ENCODE measurements at regions not wholly inside any gene's neighbourhood (a gene's known extent, or its start where the extent isn't known, plus 50 kb on each side); places are given as distances from the start of the nearest gene placed in this dataset.

DNA sequence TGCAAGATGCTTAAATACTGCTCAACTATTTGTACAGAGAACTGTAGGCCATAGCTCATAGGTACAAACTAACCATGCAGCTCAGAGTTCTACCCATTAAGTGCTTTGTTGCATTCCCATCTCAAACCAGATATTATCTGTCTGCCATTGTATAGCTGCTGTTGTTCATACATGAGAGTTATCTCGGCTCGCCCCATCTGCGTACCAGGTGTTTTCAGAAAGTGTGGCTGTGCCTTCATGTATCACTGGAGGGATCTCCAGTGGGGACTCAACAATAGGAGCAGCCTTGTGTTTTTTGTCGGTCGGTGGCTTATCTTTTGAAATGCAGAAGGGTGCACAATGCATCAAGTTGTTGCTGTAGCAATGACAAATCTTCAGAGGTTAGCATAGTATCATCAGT lies 678.3 kb downstream of the RERGL start:
- no peaks in the 10 kb centered on the region for H3K4me1 Mint-ChIP-seq
- Histone ChIP-seq H3K9me3 (ENCODE audit: control insufficient read depth in 1 of 2, low read length in 2 of 2) (peaks cover 0 to 4% of the 10 kb centered on the region in 2 donors), H3K27me3 (ENCODE audit: insufficient read depth, low read length) (no peaks in the 10 kb centered on the region), H3K27ac (ENCODE audit: low read depth, low read length) (no peak overlapping the region), H3K4me3 (ENCODE audit: low read length in 2 of 2) (no peak overlapping the region), H3K36me3 (ENCODE audit: insufficient read depth, low read length) (no peaks in the 10 kb centered on the region), H3K4me1 (ENCODE audit: insufficient read depth, low read length) (no peaks in the 10 kb centered on the region)
- DNase-seq: no peak
- H3K36me3 Mint-ChIP-seq: no peaks in the 10 kb centered on the region
- CTCF ChIA-PET (ENCODE audit: partially characterized antibody): no interaction called here
- no peak overlapping the region for H3K27ac Mint-ChIP-seq
- peaks cover 0 to 29% (median 10%) of the 10 kb centered on the region in 8 donors for H3K9me3 Mint-ChIP-seq
- POLR2A ChIA-PET (ENCODE audit: partially characterized antibody): no interaction called here
- intact Hi-C loops (cut with micrococcal nuclease): no loop called here
- no peak overlapping the region for H3K4me3 Mint-ChIP-seq
- H3K27me3 Mint-ChIP-seq: no peaks in the 10 kb centered on the region

- no peaks in the 10 kb centered on the region for H3K36me3 Mint-ChIP-seq
- Histone ChIP-seq H3K36me3 (ENCODE audit: insufficient read depth, low read length) (no peaks in the 10 kb centered on the region), H3K4me3 (ENCODE audit: low read length in 2 of 2) (no peak overlapping the region), H3K27me3 (ENCODE audit: insufficient read depth, low read length) (no peaks in the 10 kb centered on the region), H3K4me1 (ENCODE audit: insufficient read depth, low read length) (no peaks in the 10 kb centered on the region), H3K27ac (ENCODE audit: low read depth, low read length) (no peak overlapping the region), H3K9me3 (ENCODE audit: control insufficient read depth in 1 of 2, low read length in 2 of 2) (no peaks in the 10 kb centered on the region)
- no peak for DNase-seq
- H3K4me1 Mint-ChIP-seq: no peaks in the 10 kb centered on the region
- CTCF ChIA-PET (ENCODE audit: partially characterized antibody): no interaction called here
- POLR2A ChIA-PET (ENCODE audit: partially characterized antibody): no interaction called here
- intact Hi-C loops (cut with micrococcal nuclease): no loop called here
- no peaks in the 10 kb centered on the region for H3K27me3 Mint-ChIP-seq
- H3K27ac Mint-ChIP-seq: no peak overlapping the region
- H3K4me3 Mint-ChIP-seq: no peak overlapping the region
- peaks cover 0 to 15% (median 6%) of the 10 kb centered on the region in 8 donors for H3K9me3 Mint-ChIP-seq
Observed at GRCh38 chr12:17388679-17389078, 701.3 kb downstream of the RERGL start.

DNA sequence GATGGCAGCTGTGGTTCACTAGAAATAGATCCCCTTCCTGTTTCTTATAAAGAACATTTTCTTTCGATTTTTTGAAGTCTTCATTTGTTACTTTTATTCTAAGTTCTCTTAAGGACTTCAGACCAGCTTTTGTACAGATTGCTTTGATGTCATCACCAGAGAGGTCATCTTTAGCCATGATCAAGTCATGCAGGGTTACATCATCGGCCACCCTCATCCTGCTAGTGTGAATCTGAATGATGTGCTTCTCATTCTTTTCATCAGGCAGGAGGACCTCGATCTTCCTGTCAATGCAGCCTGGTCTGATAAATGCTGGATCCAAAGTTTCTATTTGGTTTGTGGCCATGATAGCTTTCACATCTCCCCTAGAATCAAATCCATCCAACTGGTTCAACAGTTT lies 706.7 kb downstream of the RERGL start:
- Mint-ChIP-seq H3K27ac (no peak overlapping the region), H3K27me3 (no peaks in the 10 kb centered on the region), H3K9me3 (peaks cover 2 to 17% (median 5%) of the 10 kb centered on the region in 8 donors), H3K4me1 (no peaks in the 10 kb centered on the region), H3K4me3 (no peak overlapping the region), H3K36me3 (no peaks in the 10 kb centered on the region)
- Histone ChIP-seq H3K4me1 (ENCODE audit: insufficient read depth, low read length) (no peaks in the 10 kb centered on the region), H3K27me3 (ENCODE audit: insufficient read depth, low read length) (no peaks in the 10 kb centered on the region), H3K27ac (ENCODE audit: low read depth, low read length) (no peak overlapping the region), H3K9me3 (ENCODE audit: control insufficient read depth in 1 of 2, low read length in 2 of 2) (no peaks in the 10 kb centered on the region), H3K4me3 (ENCODE audit: low read length in 2 of 2) (no peak overlapping the region), H3K36me3 (ENCODE audit: insufficient read depth, low read length) (no peaks in the 10 kb centered on the region)
- CTCF ChIA-PET (ENCODE audit: partially characterized antibody): no interaction called here
- DNase-seq: no peak
- POLR2A ChIA-PET (ENCODE audit: partially characterized antibody): no interaction called here
- intact Hi-C loops (cut with micrococcal nuclease): no loop called here

DNA sequence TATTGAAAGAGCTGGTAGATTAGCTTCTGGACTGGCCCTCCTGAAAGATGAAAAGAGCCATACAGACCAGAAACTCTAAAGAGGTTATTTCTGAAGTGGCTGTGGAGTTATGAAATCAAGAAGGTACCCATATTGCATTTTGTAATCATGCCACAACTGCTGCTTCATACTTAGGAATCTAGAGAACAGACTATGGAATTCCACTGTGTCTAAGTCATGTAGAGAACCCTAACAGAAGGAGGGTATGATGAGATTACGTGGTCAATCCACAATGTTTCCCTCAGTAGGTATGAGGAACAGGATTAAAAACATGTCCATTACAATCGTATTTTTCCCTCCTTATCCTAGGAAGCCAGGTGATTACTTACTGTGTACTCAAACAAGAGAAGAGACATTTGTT lies 708.8 kb downstream of the RERGL start:
- no peak overlapping the region for H3K27ac Mint-ChIP-seq
- POLR2A ChIA-PET (ENCODE audit: partially characterized antibody): no interaction called here
- no peak overlapping the region for H3K4me3 ChIP-seq (ENCODE audit: low read length in 2 of 2)
- H3K9me3 ChIP-seq (ENCODE audit: control insufficient read depth in 1 of 2, low read length in 2 of 2): no peaks in the 10 kb centered on the region
- no peaks in the 10 kb centered on the region for H3K27me3 ChIP-seq (ENCODE audit: insufficient read depth, low read length)
- no peaks in the 10 kb centered on the region for H3K4me1 ChIP-seq (ENCODE audit: insufficient read depth, low read length)
- H3K36me3 ChIP-seq (ENCODE audit: insufficient read depth, low read length): no peaks in the 10 kb centered on the region
- intact Hi-C loops (cut with micrococcal nuclease): no loop called here
- no peaks in the 10 kb centered on the region for H3K36me3 Mint-ChIP-seq
- H3K4me3 Mint-ChIP-seq: no peak overlapping the region
- H3K9me3 Mint-ChIP-seq: peaks cover 2 to 20% (median 6%) of the 10 kb centered on the region in 8 donors
- DNase-seq: no peak
- H3K27ac ChIP-seq (ENCODE audit: low read depth, low read length): no peak overlapping the region
- CTCF ChIA-PET (ENCODE audit: partially characterized antibody): no interaction called here
- H3K27me3 Mint-ChIP-seq: no peaks in the 10 kb centered on the region
- no peaks in the 10 kb centered on the region for H3K4me1 Mint-ChIP-seq

GRCh38 chr12:17372508-17372907 lies 717.5 kb downstream of the RERGL start:
- CTCF ChIA-PET (ENCODE audit: partially characterized antibody): no interaction called here
- H3K27me3 Mint-ChIP-seq: no peaks in the 10 kb centered on the region
- POLR2A ChIA-PET (ENCODE audit: partially characterized antibody): no interaction called here
- intact Hi-C loops (cut with micrococcal nuclease): no loop called here
- H3K36me3 Mint-ChIP-seq: no peaks in the 10 kb centered on the region
- Histone ChIP-seq H3K27ac (ENCODE audit: low read depth, low read length) (no peak overlapping the region), H3K4me3 (ENCODE audit: low read length in 2 of 2) (no peak overlapping the region), H3K9me3 (ENCODE audit: control insufficient read depth in 1 of 2, low read length in 2 of 2) (no peaks in the 10 kb centered on the region), H3K4me1 (ENCODE audit: insufficient read depth, low read length) (no peaks in the 10 kb centered on the region), H3K36me3 (ENCODE audit: insufficient read depth, low read length) (no peaks in the 10 kb centered on the region), H3K27me3 (ENCODE audit: insufficient read depth, low read length) (no peaks in the 10 kb centered on the region)
- H3K9me3 Mint-ChIP-seq: peaks cover 0 to 14% (median 9%) of the 10 kb centered on the region in 8 donors
- DNase-seq: no peak
- no peak overlapping the region for H3K4me3 Mint-ChIP-seq
- H3K27ac Mint-ChIP-seq: no peak overlapping the region
- no peaks in the 10 kb centered on the region for H3K4me1 Mint-ChIP-seq

- Mint-ChIP-seq H3K27me3 (no peaks in the 10 kb centered on the region), H3K36me3 (no peaks in the 10 kb centered on the region), H3K9me3 (peaks cover 2 to 19% (median 9%) of the 10 kb centered on the region in 8 donors), H3K4me3 (no peak overlapping the region), H3K27ac (no peak overlapping the region), H3K4me1 (no peaks in the 10 kb centered on the region)
- Histone ChIP-seq H3K27ac (ENCODE audit: low read depth, low read length) (no peak overlapping the region), H3K36me3 (ENCODE audit: insufficient read depth, low read length) (no peaks in the 10 kb centered on the region), H3K27me3 (ENCODE audit: insufficient read depth, low read length) (no peaks in the 10 kb centered on the region), H3K4me3 (ENCODE audit: low read length in 2 of 2) (no peak overlapping the region), H3K4me1 (ENCODE audit: insufficient read depth, low read length) (no peaks in the 10 kb centered on the region), H3K9me3 (ENCODE audit: control insufficient read depth in 1 of 2, low read length in 2 of 2) (no peaks in the 10 kb centered on the region)
- ChIA-PET POLR2A (ENCODE audit: partially characterized antibody) (no interaction called here), CTCF (ENCODE audit: partially characterized antibody) (no interaction called here)
- DNase-seq: no peak
- intact Hi-C loops (cut with micrococcal nuclease): no loop called here
Observed at GRCh38 chr12:17371491-17372215, 718.3 kb downstream of the RERGL start.

- Histone ChIP-seq H3K4me3 (ENCODE audit: low read length in 2 of 2) (no peak overlapping the region), H3K27me3 (ENCODE audit: insufficient read depth, low read length) (no peaks in the 10 kb centered on the region), H3K27ac (ENCODE audit: low read depth, low read length) (no peak overlapping the region), H3K9me3 (ENCODE audit: control insufficient read depth in 1 of 2, low read length in 2 of 2) (no peaks in the 10 kb centered on the region), H3K36me3 (ENCODE audit: insufficient read depth, low read length) (no peaks in the 10 kb centered on the region), H3K4me1 (ENCODE audit: insufficient read depth, low read length) (no peaks in the 10 kb centered on the region)
- no peak for DNase-seq
- ChIA-PET POLR2A (ENCODE audit: partially characterized antibody) (no interaction called here), CTCF (ENCODE audit: partially characterized antibody) (no interaction called here)
- Mint-ChIP-seq H3K27ac (no peak overlapping the region), H3K36me3 (no peaks in the 10 kb centered on the region), H3K4me1 (no peaks in the 10 kb centered on the region), H3K4me3 (no peak overlapping the region), H3K27me3 (no peaks in the 10 kb centered on the region), H3K9me3 (peaks cover 2 to 21% (median 10%) of the 10 kb centered on the region in 8 donors)
- intact Hi-C loops (cut with micrococcal nuclease): no loop called here
Observed at GRCh38 chr12:17370621-17371020, 719.4 kb downstream of the RERGL start.

DNA sequence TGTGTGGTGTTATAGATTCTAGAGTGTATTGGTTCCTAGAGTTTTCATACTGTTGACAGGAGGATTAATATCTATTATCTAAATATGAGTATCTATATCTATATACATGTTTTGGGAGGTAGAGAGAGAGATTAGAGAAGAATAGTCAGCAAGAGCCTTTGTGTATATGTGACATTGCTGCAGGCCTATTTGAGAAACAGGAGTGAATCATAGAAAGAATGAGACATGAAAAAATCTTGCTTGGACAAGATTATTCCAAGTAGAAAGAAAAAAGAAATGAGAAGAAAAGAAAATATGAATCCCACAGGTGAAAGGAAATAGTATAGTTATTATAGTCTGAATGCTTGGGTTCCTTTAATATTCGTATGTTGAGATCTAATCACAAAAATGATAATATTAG lies 720.4 kb downstream of the RERGL start:
- H3K9me3 Mint-ChIP-seq: peaks cover 2 to 21% (median 9%) of the 10 kb centered on the region in 8 donors
- H3K4me3 ChIP-seq (ENCODE audit: low read length in 2 of 2): no peak overlapping the region
- no peak overlapping the region for H3K27ac ChIP-seq (ENCODE audit: low read depth, low read length)
- H3K4me1 ChIP-seq (ENCODE audit: insufficient read depth, low read length): no peaks in the 10 kb centered on the region
- DNase-seq: no peak
- POLR2A ChIA-PET (ENCODE audit: partially characterized antibody): no interaction called here
- H3K27ac Mint-ChIP-seq: no peak overlapping the region
- no peaks in the 10 kb centered on the region for H3K9me3 ChIP-seq (ENCODE audit: control insufficient read depth in 1 of 2, low read length in 2 of 2)
- H3K27me3 ChIP-seq (ENCODE audit: insufficient read depth, low read length): no peaks in the 10 kb centered on the region
- no peaks in the 10 kb centered on the region for H3K36me3 Mint-ChIP-seq
- H3K4me1 Mint-ChIP-seq: no peaks in the 10 kb centered on the region
- intact Hi-C loops (cut with micrococcal nuclease): no loop called here
- no peaks in the 10 kb centered on the region for H3K36me3 ChIP-seq (ENCODE audit: insufficient read depth, low read length)
- CTCF ChIA-PET (ENCODE audit: partially characterized antibody): interaction anchor here (0.6 kb wide), 1 partner anchor 272 kb away, joined by 3 read pairs; no protein-coding TSS in a partner anchor
- H3K4me3 Mint-ChIP-seq: no peak overlapping the region
- no peaks in the 10 kb centered on the region for H3K27me3 Mint-ChIP-seq

Data from CD4-positive, alpha-beta memory T cell (primary cell).